ENCODE measurements at regions not wholly inside any gene's neighbourhood (a gene's known extent, or its start where the extent isn't known, plus 50 kb on each side); places are given as distances from the start of the nearest gene placed in this dataset.

DNA sequence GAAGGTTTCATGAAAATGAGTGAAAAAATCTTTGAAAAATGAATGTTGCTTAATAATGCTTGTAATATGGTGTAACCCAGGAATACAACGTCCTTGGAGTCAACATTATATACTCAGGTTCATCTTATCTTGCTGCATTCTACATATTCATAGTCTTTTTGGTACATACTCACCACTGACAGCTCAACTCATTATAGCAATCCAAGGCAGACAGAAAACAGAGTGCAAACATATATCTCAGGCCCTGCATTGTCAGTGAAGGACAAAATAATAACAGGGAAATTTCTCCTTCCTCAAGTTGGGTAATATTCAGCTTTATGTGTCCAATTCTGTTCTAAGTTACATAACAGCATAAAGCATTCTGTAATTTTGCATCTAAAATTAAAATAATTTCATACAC, 1353.0 kb upstream of the SEL1L start:
- DNase-seq (ENCODE audit: low read depth, low spot score): no peak
- H3K9me3 ChIP-seq (ENCODE audit: control insufficient read depth, insufficient read depth, low read length): peaks cover 4% of the 10 kb centered on the region
- POLR2A ChIA-PET: no interaction called here
- H3K27ac ChIP-seq (ENCODE audit: low read depth, low read length): no peak overlapping the region
- CTCF ChIA-PET: no interaction called here
- no peaks in the 10 kb centered on the region for H3K27me3 ChIP-seq (ENCODE audit: control insufficient read depth, insufficient read depth, low read length)
- no peak overlapping the region for H3K4me3 ChIP-seq (ENCODE audit: low read depth, low read length)
- TF ChIP-seq CTCF (IDR thresholded peaks at IDR 0.05; ENCODE audit: low read depth, low read length): no peak

GRCh38 chr14:82889701-82890100, 1356.0 kb upstream of the SEL1L start:
- ChIA-PET POLR2A (no interaction called here), CTCF (no interaction called here)
- Histone ChIP-seq H3K27me3 (ENCODE audit: control insufficient read depth, insufficient read depth, low read length) (no peaks in the 10 kb centered on the region), H3K27ac (ENCODE audit: low read depth, low read length) (no peak overlapping the region), H3K9me3 (ENCODE audit: control insufficient read depth, insufficient read depth, low read length) (peaks cover 8% of the 10 kb centered on the region), H3K4me3 (ENCODE audit: low read depth, low read length) (no peak overlapping the region)
- DNase-seq (ENCODE audit: low read depth, low spot score): no peak
- TF ChIP-seq CTCF (IDR thresholded peaks at IDR 0.05; ENCODE audit: low read depth, low read length): no peak

DNA sequence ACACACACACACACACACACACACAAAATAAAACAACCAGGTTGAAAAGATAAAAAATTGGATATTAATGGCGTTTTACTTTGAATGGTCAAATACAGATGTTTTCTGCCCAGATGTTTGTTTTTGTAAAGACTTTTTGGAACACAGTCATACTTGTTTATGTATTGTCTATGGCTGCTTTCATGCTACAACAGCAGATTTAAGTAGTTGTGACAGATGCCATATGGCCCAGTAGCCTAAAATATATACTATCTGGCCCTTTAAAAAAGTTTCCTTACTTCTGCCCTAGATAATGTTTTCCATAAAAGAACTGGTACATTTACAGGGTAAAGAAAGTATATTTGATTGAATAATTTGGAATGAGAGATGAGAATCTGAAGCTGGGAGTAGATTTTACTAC, 1362.8 kb upstream of the SEL1L start:
- Histone ChIP-seq H3K27ac (ENCODE audit: low read depth, low read length) (no peak overlapping the region), H3K4me3 (ENCODE audit: low read depth, low read length) (no peak overlapping the region), H3K27me3 (ENCODE audit: control insufficient read depth, insufficient read depth, low read length) (no peaks in the 10 kb centered on the region), H3K9me3 (ENCODE audit: control insufficient read depth, insufficient read depth, low read length) (peaks cover 4% of the 10 kb centered on the region)
- CTCF ChIA-PET: no interaction called here
- no peak for DNase-seq (ENCODE audit: low read depth, low spot score)
- TF ChIP-seq CTCF (IDR thresholded peaks at IDR 0.05; ENCODE audit: low read depth, low read length): no peak
- POLR2A ChIA-PET: no interaction called here

GRCh38 chr14:82897469-82898308, 1364.0 kb upstream of the SEL1L start:
- H3K27ac ChIP-seq (ENCODE audit: low read depth, low read length): no peak overlapping the region
- H3K9me3 ChIP-seq (ENCODE audit: control insufficient read depth, insufficient read depth, low read length): peaks cover 4% of the 10 kb centered on the region
- no peak for DNase-seq (ENCODE audit: low read depth, low spot score)
- TF ChIP-seq CTCF (IDR thresholded peaks at IDR 0.05; ENCODE audit: low read depth, low read length): no peak
- H3K27me3 ChIP-seq (ENCODE audit: control insufficient read depth, insufficient read depth, low read length): no peaks in the 10 kb centered on the region
- H3K4me3 ChIP-seq (ENCODE audit: low read depth, low read length): no peak overlapping the region
- CTCF ChIA-PET: no interaction called here
- POLR2A ChIA-PET: no interaction called here

DNA sequence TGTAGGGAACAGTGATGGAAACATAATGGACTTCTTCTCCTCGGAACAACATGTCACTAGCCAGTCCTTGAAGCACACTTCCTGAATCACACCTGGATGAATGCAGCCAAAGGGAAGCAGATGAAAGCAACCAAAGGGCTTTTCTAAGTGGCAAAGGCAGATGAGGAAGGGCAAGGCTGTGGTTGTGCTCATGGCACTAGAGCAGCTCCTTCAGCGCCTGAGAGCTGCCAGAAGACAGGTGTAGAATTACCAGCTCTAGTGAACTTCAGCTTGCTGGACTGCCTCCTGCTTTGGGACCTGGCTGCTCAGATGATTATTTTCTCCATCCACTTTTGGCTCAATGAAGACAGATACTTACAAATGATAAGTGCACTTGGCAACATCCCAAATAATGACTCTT, 1372.1 kb upstream of the SEL1L start:
- Histone ChIP-seq H3K9me3 (ENCODE audit: control insufficient read depth, insufficient read depth, low read length) (no peaks in the 10 kb centered on the region), H3K27ac (ENCODE audit: low read depth, low read length) (no peak overlapping the region), H3K27me3 (ENCODE audit: control insufficient read depth, insufficient read depth, low read length) (no peaks in the 10 kb centered on the region), H3K4me3 (ENCODE audit: low read depth, low read length) (no peak overlapping the region)
- ChIA-PET POLR2A (no interaction called here), CTCF (no interaction called here)
- TF ChIP-seq CTCF (IDR thresholded peaks at IDR 0.05; ENCODE audit: low read depth, low read length): no peak
- DNase-seq (ENCODE audit: low read depth, low spot score): no peak
